ENCODE measurements at regions not wholly inside any gene's neighbourhood (a gene's known extent, or its start where the extent isn't known, plus 50 kb on each side); places are given as distances from the start of the nearest gene placed in this dataset.

GRCh38 chr9:115601434-115601833 is 483.5 kb upstream of the TNC start:
- no peak for TF ChIP-seq MAX (IDR thresholded peaks at IDR 0.05)
- TF ChIP-seq YY1 (IDR thresholded peaks at IDR 0.05; ENCODE audit: low read depth) = no peak
- TF ChIP-seq CEBPB (IDR thresholded peaks at IDR 0.05) = no peak
- TF ChIP-seq TEAD4 (IDR thresholded peaks at IDR 0.05) = no peak
- no peak for TF ChIP-seq TCF12 (IDR thresholded peaks at IDR 0.05; ENCODE audit: low read depth)
- no peak for TF ChIP-seq CREB1 (IDR thresholded peaks at IDR 0.05; ENCODE audit: low read depth)
